Neural progenitor cell (in vitro differentiated cells): ENCODE measurements at regions not wholly inside any gene's neighbourhood (a gene's known extent, or its start where the extent isn't known, plus 50 kb on each side); places are given as distances from the start of the nearest gene placed in this dataset.

Source experiments
- EZH2 ChIP-seq: fragments of 200-600 bp; sonication (generic); IDR thresholded peaks from 2 replicates; pipeline ENCODE4 v1.6.1; 2017; ENCODE audit warnings: antibody characterized with exemption, mild to moderate bottlenecking, moderate library complexity
- EZH2phosphoT487 ChIP-seq: fragments of 200-600 bp; sonication (generic); IDR thresholded peaks from 2 replicates; pipeline ENCODE4 v1.6.1; 2017; ENCODE audit warnings: antibody characterized with exemption
- TF ChIP-seq, protein P1 (sequence below): fragments of 200-600 bp; sonication (generic); IDR thresholded peaks from 2 replicates; pipeline ENCODE4 v1.5.1; 2017; ENCODE audit warnings: antibody characterized with exemption, mild to moderate bottlenecking

DNA sequence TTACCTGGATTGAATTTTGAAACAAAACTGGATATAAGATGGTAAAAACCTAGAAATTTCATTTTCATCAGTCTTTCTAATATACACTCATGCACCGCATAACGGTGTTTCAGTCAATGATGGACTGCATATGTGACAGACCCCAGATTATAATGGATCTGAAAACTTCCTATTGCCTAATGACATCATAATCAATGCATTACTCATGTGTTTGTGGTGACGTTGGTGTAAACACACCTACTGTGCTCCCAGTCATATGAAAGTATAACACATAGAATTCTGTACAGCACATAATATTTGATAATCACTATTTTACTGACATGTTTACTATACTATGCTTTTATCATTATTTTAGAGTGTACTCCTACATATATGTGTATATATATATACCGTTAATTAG, 119.9 kb upstream of the AGA start:
- TF ChIP-seq, protein P1, sequence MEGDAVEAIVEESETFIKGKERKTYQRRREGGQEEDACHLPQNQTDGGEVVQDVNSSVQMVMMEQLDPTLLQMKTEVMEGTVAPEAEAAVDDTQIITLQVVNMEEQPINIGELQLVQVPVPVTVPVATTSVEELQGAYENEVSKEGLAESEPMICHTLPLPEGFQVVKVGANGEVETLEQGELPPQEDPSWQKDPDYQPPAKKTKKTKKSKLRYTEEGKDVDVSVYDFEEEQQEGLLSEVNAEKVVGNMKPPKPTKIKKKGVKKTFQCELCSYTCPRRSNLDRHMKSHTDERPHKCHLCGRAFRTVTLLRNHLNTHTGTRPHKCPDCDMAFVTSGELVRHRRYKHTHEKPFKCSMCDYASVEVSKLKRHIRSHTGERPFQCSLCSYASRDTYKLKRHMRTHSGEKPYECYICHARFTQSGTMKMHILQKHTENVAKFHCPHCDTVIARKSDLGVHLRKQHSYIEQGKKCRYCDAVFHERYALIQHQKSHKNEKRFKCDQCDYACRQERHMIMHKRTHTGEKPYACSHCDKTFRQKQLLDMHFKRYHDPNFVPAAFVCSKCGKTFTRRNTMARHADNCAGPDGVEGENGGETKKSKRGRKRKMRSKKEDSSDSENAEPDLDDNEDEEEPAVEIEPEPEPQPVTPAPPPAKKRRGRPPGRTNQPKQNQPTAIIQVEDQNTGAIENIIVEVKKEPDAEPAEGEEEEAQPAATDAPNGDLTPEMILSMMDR, result no peak
- no peak for TF ChIP-seq EZH2
- no peak for TF ChIP-seq EZH2phosphoT487
